HG03103 (cell line): ENCODE measurements at regions not wholly inside any gene's neighbourhood (a gene's known extent, or its start where the extent isn't known, plus 50 kb on each side); places are given as distances from the start of the nearest gene placed in this dataset.

ENCODE experiments used
- ATAC-seq: cut with Tn5 transposase; IDR thresholded peaks from one replicate; pipeline ENCODE4 v1.9.1; 2021; ENCODE audit warnings: low read depth; ENCODE audit not compliant: unreplicated experiment

DNA sequence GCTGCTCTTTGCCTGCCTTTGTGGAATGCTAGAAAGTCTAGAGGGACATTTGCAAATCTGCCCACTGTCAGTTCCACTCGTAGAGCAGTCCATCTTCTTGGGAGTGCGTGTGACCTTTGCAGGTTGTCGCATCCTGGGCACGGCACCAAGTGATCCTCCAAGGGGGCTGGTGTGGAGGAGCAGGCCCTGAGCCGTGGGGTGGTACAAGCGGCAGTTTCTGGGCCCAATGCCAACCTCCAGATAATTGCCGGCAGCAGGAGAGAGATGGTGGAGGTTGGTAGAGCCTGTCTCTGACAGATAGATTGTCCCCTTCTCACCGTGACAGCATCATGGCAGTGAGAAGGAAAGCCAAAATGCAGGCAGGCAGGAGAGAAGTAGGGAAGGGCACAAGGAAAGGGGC, 150.7 kb upstream of the SLC14A2 start:
- ATAC-seq = no peak

DNA sequence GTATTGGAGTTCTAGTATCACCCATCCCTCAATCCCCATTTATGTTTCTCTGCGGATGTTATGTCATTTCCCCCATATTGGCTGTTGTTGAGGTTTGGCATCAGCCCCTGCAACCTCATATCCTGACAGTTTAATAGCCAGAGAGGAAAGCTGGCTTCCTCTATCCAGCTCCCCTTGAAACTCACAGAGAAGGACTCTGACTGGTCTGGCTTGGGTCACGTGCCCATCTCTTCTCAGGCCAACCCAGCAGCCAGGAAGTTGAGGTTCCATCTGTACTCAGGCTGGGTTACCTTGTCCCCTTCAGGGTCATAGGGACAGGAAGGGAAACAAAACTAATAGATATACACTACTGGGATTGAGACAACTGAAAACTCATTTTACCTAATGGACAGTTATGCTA, 148.0 kb upstream of the SLC14A2 start:
- ATAC-seq = peak; percentile 68

DNA sequence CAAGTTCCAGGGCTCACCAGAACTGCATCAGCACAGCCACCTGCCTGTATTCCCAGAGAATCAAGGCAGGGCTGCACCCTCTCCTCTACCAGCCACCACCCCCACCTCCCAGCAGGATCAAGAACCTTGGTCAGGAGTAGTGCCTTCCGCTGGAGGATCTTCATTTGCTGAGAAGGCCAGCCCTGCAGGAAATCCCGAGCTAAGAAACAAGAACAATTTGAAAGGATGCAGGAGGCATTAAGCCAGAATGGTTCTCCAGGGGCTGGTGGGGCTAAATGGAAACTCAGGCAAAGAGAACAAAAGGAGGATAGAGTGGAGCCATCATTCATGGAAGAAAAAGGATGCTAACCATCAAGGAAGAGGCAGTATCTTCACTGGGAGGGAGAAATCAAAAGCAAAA, 147.3 kb upstream of the SLC14A2 start:
- no peak for ATAC-seq

DNA sequence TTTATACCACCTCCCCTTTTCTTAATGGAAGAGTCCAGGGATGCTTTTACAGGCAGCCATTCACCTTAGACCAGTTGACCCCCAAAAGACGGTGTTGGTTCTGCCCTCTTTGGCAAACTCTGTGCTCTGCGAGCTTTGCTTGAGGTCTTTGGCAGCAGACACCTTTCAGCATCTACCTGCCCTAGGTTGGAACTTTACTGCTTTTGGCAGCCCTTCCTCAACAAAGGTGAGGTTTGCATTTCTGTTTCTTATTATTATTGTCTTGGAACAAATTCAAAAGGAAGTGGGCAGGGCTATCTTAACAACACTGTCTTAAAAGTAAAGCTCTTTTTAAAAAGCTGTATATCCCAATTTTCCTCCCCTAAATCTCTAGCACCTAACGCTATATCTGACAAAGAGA, 136.4 kb upstream of the SLC14A2 start:
- no peak for ATAC-seq

DNA sequence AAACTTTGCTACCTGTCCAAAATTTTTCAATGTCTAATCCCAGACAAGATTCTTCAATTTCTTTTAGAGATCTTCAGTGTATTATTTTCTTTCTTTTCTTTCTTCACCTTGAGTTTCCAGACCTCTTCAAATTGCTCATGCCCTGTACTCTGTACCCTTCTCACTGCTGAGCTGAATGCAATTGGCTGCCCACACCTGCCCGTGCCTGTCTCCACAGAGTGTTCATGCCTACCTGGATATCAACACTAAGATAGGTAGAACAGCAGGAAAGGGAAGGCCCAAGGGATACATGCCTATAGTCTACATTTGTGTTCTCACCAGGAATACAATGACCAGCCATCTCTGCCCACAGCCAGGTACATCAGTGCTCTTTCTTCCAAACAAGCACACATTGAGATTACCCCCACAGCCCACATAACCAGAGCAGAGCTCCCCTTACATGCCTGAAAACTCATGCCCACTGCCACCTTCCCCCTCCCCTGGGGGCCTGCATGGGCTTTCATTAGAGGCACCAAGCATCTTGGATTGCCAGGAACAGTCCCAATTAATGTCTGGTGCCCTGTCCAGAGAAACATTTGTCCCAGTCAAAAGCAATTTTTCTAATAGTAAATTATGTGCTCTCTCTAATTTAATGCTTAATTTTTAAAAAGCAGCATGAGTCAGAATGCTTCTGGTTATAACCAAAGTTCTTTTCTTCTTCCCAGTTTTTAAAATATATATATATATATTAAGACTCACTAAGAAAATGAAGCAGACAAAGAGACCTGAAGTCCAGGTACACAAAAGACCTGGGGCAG, 134.9 kb upstream of the SLC14A2 start:
- no peak for ATAC-seq

GRCh38 chr18:45481821-45482220, 133.5 kb upstream of the SLC14A2 start:
- ATAC-seq = no peak

- ATAC-seq = no peak
Measured at GRCh38 chr18:45482286-45482685, 133.0 kb upstream of the SLC14A2 start.

DNA sequence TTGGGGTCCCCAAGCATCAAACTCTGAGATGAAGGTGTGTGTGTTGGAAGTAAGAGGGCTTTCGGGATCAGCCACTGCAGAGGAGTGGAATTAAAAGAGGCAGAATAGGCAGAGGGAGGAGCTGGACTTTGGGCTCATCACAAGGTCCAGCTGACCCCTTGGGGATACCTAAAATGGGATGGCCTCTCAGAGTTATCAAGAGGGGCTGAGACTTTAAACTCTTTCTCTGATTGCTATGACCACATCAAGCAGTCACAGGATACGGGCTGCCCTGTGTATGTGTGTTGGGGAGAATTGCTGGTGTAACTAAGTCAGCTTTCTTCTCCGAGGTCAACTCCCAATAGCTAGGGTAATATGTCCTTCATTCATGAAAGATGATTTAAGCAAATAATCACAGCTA, 127.7 kb upstream of the SLC14A2 start:
- ATAC-seq = no peak

DNA sequence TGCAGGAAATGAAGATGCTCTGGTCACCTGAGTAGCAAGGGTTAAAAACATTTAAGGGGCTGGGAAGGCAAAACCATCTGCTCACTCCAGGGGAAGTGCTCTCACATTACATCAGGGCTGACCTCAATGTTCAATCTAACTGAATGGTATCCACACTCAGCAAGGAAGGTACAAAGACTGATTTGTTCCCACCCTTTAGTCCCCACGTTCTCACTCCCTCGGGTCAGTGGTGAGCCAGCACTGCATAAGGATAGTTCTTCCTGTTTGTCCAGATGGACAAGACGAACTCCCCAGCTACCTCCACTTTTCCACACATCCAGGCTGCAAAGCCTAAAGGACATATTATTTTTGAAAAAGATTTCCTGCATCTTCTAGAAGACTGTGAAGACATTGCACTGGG, 126.6 kb upstream of the SLC14A2 start:
- no peak for ATAC-seq

DNA sequence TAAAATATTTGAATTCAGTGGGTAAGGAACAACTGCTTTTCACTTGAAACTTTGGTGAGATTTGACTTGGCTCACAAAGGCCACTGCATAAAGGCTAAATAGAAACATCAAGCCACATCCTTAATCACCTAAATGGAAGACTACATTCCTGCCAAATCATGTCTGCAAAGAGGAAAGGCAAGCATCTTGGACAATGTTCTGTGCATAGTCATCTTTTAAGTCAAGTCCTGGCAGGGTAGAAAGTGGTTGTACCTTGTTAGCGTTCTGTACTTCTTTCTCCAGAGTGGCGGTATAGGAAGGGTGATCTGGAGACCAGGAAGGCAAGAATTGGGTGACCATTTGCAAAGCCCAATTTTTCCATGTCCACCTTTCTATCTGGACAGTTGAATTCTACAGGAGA, 121.4 kb upstream of the SLC14A2 start:
- ATAC-seq = no peak

DNA sequence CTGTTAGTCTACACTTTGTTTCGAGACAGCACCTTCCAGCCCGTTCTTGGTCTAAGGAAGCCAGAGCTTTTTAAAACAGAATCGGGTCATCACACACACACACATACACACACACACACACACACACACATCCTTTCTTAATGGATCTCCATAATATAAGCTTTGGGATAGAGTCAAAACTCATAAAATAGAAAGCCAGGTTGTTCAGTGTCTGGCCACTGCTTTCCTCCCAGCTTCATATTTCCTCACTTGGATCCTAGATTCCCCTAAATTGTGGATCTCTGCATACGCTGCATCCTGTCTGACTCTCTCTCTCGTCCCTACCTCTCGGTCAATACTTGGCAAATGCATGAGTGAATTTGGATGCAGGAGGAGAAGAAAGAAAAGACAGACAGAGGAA, 120.5 kb upstream of the SLC14A2 start:
- ATAC-seq = no peak

DNA sequence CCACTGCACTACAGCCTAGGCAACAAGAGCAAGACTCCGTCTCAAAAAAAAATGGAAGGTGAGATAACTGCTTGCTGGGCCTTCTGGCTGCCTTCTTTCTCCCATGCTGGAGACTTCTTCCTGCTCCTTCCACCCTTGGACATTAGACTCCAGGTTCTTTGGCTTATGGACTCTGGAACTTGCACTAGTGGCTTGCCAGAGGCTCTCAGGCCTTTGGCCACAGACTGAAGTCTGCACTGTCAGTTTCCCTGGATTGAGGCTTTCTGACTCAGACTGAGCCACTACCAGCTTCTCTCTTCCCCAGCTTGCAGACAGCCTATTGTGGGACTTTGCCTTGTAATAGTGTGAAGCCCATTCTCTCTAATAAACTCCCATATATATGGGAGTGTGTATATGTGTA, 118.5 kb upstream of the SLC14A2 start:
- ATAC-seq = no peak

GRCh38 chr18:45497595-45498286, 117.5 kb upstream of the SLC14A2 start:
- no peak for ATAC-seq

DNA sequence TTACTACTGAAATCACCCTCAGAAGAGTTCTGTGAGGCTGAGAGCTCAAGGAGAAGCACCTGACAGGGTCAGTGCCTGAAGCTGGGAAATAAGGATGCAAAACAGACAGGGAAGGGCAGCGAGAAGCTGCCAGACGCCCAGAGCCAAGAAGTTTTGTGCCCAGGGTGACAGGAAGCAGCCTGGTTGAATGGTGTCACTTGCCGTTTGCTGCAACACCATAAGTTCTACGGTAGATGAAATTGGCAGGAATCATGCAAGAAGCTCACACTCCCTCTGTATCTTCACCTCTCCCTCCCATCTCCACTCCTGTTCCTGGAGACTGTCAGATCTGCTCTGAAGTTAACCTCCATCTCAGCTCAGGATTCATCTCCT, 117.0 kb upstream of the SLC14A2 start:
- ATAC-seq = no peak

DNA sequence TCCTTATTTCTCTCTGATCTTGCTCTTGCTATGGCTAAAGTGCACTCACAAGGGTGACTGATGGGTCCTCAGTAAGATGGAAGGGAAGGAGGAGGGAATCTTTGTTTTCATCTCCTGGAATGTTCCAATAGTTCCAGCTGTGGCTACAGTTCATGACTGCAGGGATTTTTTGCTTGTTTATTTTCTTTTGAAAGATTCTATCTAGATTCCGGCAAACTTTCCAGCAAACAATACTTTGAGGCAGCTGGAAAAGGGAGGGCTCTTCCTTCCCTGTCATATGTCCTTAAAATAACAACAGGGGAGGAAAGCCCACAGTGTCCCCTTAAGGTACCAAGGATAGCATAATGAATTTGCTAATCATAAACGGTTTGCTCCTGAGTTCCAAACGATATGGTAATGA, 111.3 kb upstream of the SLC14A2 start:
- ATAC-seq = no peak

GRCh38 chr18:45505497-45506206, 109.6 kb upstream of the SLC14A2 start:
- no peak for ATAC-seq

DNA sequence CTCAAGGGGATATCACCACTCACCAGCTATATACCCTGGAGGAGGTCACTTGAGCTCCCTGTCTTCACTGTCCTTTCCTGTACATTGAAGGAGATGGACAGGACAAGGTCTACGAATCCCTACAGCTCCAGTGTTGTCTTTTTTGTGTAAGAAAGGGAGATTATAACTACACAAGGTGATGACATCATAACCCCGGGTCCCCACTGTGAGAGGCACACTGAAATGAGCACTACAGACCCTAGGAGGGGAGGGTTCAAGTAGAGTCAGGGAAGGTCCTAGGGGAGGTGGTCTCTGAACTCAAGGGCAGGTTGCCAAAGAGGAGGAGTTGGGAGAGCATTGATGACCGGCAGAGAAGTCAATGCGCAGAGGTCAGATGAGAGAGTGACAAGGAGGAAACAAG, 108.3 kb upstream of the SLC14A2 start:
- ATAC-seq = no peak

DNA sequence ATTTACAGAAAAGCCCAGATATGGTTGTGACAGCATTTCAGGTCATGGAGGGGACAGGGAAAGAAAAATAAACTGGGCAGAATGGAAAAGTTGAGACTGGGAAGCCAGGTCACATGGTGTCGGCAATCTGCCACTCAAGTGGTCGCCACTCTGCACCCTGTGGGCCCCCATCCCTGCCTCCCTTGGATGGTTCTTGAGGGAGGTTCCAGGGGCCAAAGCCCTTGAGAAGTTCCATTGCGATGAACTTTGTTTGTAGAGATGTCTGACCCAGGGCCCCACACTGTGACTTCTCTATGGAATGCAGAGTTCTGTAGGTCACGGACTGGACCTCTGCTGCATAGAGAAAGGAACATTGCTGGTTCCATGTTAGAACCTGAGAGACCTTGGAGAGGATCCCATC, 105.7 kb upstream of the SLC14A2 start:
- ATAC-seq = no peak

- ATAC-seq = no peak
Measured at GRCh38 chr18:45510656-45511055, 104.6 kb upstream of the SLC14A2 start.

DNA sequence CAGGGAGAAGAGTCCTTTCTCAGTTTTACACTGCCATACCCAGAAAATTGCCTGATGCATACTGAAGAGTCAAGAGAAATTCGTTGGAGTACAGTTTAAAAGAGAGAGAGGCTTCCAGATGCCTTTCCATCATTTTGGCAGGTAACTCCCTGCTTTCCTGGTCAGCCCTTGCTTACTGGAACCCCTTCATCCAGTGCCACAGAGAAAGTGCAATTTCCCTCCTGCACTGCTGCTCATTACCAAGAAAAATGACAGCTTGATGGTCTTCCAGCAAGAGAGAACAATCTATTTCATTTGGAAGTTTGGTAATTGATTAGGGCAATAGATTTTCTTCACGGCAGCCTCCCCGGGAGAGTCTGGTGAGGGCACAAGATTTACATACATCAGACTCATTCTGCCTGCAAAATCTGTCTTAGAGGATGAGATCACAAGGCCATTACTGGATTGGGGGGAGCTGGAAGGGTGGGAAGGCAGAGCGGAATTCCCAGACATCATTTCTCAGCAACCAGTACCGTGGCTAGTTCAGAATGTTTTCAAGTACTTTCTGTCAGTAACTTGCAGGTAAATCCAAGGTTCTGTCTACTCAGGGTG, 102.8 kb upstream of the SLC14A2 start:
- no peak for ATAC-seq

DNA sequence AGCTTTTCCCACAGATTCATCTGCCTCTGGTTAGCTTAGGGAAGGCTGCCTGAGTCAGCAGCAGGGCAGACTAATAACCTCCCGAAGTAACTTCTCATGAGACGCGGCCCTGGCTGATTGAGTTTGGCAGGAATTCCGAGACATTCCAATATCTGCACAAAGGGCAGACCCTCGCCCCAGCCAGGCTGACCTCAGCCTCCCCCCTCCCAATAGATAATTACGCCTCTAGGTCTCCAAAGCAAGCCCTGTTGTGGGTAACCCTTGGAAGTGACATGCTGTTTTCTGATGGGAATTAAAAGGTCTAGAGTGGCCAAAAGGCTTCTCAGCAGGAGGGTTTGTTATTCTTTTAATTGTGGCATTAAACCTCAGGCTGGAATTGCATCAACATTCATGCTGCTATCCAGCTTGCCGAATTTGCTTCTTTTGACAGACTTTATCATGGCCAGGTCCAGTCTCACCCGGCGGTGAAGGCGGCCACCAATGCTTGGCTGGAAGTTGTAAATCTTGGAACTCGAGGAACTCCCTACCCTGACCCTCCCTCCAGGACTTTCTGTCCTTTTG, 98.0 kb upstream of the SLC14A2 start:
- ATAC-seq = no peak
